ENCODE measurements at regions not wholly inside any gene's neighbourhood (a gene's known extent, or its start where the extent isn't known, plus 50 kb on each side); places are given as distances from the start of the nearest gene placed in this dataset.

- H2AFZ ChIP-seq, result no peak overlapping the region
- H3K36me3 Mint-ChIP-seq (ENCODE audit: low read depth), result peaks cover 6% of the 10 kb centered on the region; the same call in 2 of the 3 replicates
- ATAC-seq, result no peak
Observed at GRCh38 chr11:115955803-115956202, 451.6 kb upstream of the CADM1 start.

DNA sequence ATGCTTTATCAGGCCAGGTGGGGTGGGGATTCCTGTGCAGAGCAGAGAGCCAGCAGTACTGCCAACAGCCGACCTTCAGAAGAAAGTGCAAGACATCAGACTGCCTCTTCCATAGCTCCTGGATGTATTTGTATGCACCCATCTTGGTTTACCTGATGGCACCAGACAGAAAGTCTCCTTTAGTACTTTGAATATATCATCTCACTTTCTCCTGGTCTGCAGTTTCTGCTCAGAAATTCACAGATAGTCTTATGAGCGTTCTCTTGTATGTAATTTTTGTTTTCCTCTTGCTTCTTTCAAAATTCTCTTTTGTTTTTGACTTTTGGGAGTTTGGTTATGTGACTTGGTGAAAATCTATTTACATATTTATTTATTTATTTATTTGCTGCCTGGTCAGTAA is 446.4 kb upstream of the CADM1 start:
- no peaks in the 10 kb centered on the region for H3K36me3 ChIP-seq (ENCODE audit: insufficient read depth)
- H3K27me3 ChIP-seq (ENCODE audit: insufficient read depth), result no peaks in the 10 kb centered on the region
- ATAC-seq (no peak), DNase-seq (ENCODE audit: low spot score) (no peak)
- H3K27ac ChIP-seq (ENCODE audit: low read depth), result no peak overlapping the region
- no peaks in the 10 kb centered on the region for H3K9me2 ChIP-seq (ENCODE audit: insufficient read depth)
- Mint-ChIP-seq H3K4me1 (peaks cover under 1% of the 10 kb centered on the region), H3K27me3 (ENCODE audit: insufficient read depth, low read depth, poor library complexity) (no peaks in the 10 kb centered on the region), H3K4me3 (no peak overlapping the region), H3K27ac (no peak overlapping the region), H3K36me3 (ENCODE audit: low read depth) (peaks cover 6% of the 10 kb centered on the region; the same call in 2 of the 3 replicates), H3K9me3 (peaks cover 21% of the 10 kb centered on the region; the same call in 2 of the 3 replicates)
- H4K20me1 ChIP-seq (replicated peaks; ENCODE audit: insufficient read depth), result no peaks in the 10 kb centered on the region
- H3K4me3 ChIP-seq, result no peak overlapping the region
- no peaks in the 10 kb centered on the region for H3K79me2 ChIP-seq (replicated peaks; ENCODE audit: insufficient read depth)
- no peak overlapping the region for H2AFZ ChIP-seq
- H3F3A ChIP-seq (replicated peaks; ENCODE audit: low read depth), result no peaks in the 10 kb centered on the region
- H3K4me2 ChIP-seq, result no peak overlapping the region
- H3K4me1 ChIP-seq (ENCODE audit: insufficient read depth), result peaks cover under 1% of the 10 kb centered on the region; the same call in 1 of the 2 replicates
- TF ChIP-seq EZH2 (IDR thresholded peaks at IDR 0.05; ENCODE audit: low read depth, unreplicated experiment) (no peak), REST (IDR thresholded peaks at IDR 0.05; ENCODE audit: unreplicated experiment) (no peak), ETS1 (IDR thresholded peaks at IDR 0.05) (no peak), EZH2phosphoT487 (IDR thresholded peaks at IDR 0.05; ENCODE audit: unreplicated experiment) (no peak), CREB1 (CRISPR knock-in tag; IDR thresholded peaks at IDR 0.05; ENCODE audit: low read depth) (no peak), JUNB (IDR thresholded peaks at IDR 0.05; ENCODE audit: unreplicated experiment) (no peak), NANOG (IDR thresholded peaks at IDR 0.05; ENCODE audit: borderline replicate concordance) (no peak)
- TF ChIP-seq, protein P1, sequence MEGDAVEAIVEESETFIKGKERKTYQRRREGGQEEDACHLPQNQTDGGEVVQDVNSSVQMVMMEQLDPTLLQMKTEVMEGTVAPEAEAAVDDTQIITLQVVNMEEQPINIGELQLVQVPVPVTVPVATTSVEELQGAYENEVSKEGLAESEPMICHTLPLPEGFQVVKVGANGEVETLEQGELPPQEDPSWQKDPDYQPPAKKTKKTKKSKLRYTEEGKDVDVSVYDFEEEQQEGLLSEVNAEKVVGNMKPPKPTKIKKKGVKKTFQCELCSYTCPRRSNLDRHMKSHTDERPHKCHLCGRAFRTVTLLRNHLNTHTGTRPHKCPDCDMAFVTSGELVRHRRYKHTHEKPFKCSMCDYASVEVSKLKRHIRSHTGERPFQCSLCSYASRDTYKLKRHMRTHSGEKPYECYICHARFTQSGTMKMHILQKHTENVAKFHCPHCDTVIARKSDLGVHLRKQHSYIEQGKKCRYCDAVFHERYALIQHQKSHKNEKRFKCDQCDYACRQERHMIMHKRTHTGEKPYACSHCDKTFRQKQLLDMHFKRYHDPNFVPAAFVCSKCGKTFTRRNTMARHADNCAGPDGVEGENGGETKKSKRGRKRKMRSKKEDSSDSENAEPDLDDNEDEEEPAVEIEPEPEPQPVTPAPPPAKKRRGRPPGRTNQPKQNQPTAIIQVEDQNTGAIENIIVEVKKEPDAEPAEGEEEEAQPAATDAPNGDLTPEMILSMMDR (conservative IDR thresholded peaks at IDR 0.05; ENCODE audit: low read depth in 2 of 2), result no peak

More at GRCh38 chr11:115955803-115956202, 451.6 kb upstream of the CADM1 start:
- Histone ChIP-seq H3K4me2 (no peak overlapping the region), H4K20me1 (replicated peaks; ENCODE audit: insufficient read depth) (no peaks in the 10 kb centered on the region), H3K79me2 (replicated peaks; ENCODE audit: insufficient read depth) (no peaks in the 10 kb centered on the region), H3K36me3 (ENCODE audit: insufficient read depth) (no peaks in the 10 kb centered on the region), H3K27me3 (ENCODE audit: insufficient read depth) (no peaks in the 10 kb centered on the region), H3K27ac (ENCODE audit: low read depth) (no peak overlapping the region), H3F3A (replicated peaks; ENCODE audit: low read depth) (no peaks in the 10 kb centered on the region), H3K4me3 (no peak overlapping the region), H3K9me2 (ENCODE audit: insufficient read depth) (no peaks in the 10 kb centered on the region), H3K4me1 (ENCODE audit: insufficient read depth) (peaks cover 11% of the 10 kb centered on the region)
- Mint-ChIP-seq H3K4me3 (no peak overlapping the region), H3K27me3 (ENCODE audit: insufficient read depth, low read depth, poor library complexity) (no peaks in the 10 kb centered on the region), H3K9me3 (peaks cover 9% of the 10 kb centered on the region; the same call in 2 of the 3 replicates), H3K27ac (no peak overlapping the region), H3K4me1 (peaks cover 23% of the 10 kb centered on the region)
- no peak for DNase-seq (ENCODE audit: low spot score)
- TF ChIP-seq ZNF114 (CRISPR knock-in tag; IDR thresholded peaks at IDR 0.05) (no peak), ZNF331 (CRISPR knock-in tag; IDR thresholded peaks at IDR 0.05; ENCODE audit: low read depth) (no peak), POLR2AphosphoS5 (IDR thresholded peaks at IDR 0.05; ENCODE audit: low read depth) (no peak)
